ENCODE measurements at regions not wholly inside any gene's neighbourhood (a gene's known extent, or its start where the extent isn't known, plus 50 kb on each side); places are given as distances from the start of the nearest gene placed in this dataset.

DNA sequence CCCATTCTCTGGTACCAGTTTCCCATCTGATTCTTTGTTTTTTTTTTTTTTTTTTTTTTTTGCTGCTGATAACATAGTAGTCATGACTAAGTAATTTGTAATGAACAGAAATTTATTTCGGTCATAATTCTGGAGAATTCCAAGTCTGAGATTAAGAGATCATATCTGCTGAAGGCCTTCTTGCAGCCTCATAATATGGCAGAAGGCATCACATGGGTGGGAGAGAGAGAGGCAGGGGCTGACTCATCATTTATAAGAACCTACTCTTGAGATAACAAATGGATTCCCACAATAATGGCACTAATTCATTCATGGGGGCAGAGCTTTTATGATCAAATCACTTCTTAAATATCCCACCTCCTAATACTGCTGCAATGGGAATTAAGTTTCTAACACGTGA, 1034.3 kb downstream of the STIM2 start:
- H3K36me3 ChIP-seq (ENCODE audit: control insufficient read depth, insufficient read depth, low read length), result no peaks in the 10 kb centered on the region
- H3K27ac ChIP-seq (ENCODE audit: low read length), result no peak overlapping the region
- BruUV-seq (replicated peaks), result no TSS peak
- H3K27me3 ChIP-seq (ENCODE audit: control insufficient read depth, insufficient read depth, low read length), result no peaks in the 10 kb centered on the region
- no peak overlapping the region for H3K4me3 ChIP-seq (ENCODE audit: low read depth in 2 of 2, low read length in 2 of 2)
- intact Hi-C loops (cut with micrococcal nuclease; ENCODE audit: unreplicated experiment) (no loop called here), in situ Hi-C loops (cut with HindIII; ENCODE audit: low pct_unique_long_range_greater_than_20kb, low sequenced_read_pairs) (no loop called here)
- DNase-seq (ENCODE audit: low read depth, low spot score) (no peak), ATAC-seq (no peak)
- H3K4me1 ChIP-seq (ENCODE audit: control insufficient read depth, insufficient read depth, low read length), result no peaks in the 10 kb centered on the region
- no peaks in the 10 kb centered on the region for H3K9me3 ChIP-seq (ENCODE audit: control insufficient read depth, insufficient read depth, low read depth, low read length)
- TF ChIP-seq, protein P1, sequence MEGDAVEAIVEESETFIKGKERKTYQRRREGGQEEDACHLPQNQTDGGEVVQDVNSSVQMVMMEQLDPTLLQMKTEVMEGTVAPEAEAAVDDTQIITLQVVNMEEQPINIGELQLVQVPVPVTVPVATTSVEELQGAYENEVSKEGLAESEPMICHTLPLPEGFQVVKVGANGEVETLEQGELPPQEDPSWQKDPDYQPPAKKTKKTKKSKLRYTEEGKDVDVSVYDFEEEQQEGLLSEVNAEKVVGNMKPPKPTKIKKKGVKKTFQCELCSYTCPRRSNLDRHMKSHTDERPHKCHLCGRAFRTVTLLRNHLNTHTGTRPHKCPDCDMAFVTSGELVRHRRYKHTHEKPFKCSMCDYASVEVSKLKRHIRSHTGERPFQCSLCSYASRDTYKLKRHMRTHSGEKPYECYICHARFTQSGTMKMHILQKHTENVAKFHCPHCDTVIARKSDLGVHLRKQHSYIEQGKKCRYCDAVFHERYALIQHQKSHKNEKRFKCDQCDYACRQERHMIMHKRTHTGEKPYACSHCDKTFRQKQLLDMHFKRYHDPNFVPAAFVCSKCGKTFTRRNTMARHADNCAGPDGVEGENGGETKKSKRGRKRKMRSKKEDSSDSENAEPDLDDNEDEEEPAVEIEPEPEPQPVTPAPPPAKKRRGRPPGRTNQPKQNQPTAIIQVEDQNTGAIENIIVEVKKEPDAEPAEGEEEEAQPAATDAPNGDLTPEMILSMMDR (IDR thresholded peaks at IDR 0.05), result no peak
- no peak for TF ChIP-seq SIN3A (IDR thresholded peaks at IDR 0.05; ENCODE audit: borderline replicate concordance, insufficient read depth, low read depth, low read length)
- no peak for TF ChIP-seq REST (IDR thresholded peaks at IDR 0.05; ENCODE audit: insufficient read depth in 1 of 2, low read depth in 2 of 2, low read length in 1 of 2)
- TF ChIP-seq POLR2AphosphoS5 (IDR thresholded peaks at IDR 0.05; ENCODE audit: low read depth, low read length), result no peak
- TF ChIP-seq TCF7L2 (IDR thresholded peaks at IDR 0.05; ENCODE audit: low read depth, low read length), result no peak
- ChIA-PET POLR2A (no interaction called here), CTCF (no interaction called here)

GRCh38 chr4:27908356-27908755, 1047.7 kb downstream of the STIM2 start:
- ChIA-PET POLR2A (no interaction called here), CTCF (no interaction called here)
- no peaks in the 10 kb centered on the region for H3K27me3 ChIP-seq (ENCODE audit: control insufficient read depth, insufficient read depth, low read length)
- ATAC-seq (no peak), DNase-seq (ENCODE audit: low read depth, low spot score) (no peak)
- no peak overlapping the region for H3K4me3 ChIP-seq (ENCODE audit: low read depth in 2 of 2, low read length in 2 of 2)
- no peaks in the 10 kb centered on the region for H3K9me3 ChIP-seq (ENCODE audit: control insufficient read depth, insufficient read depth, low read depth, low read length)
- TF ChIP-seq POLR2AphosphoS5 (IDR thresholded peaks at IDR 0.05; ENCODE audit: low read depth, low read length) (no peak), TCF7L2 (IDR thresholded peaks at IDR 0.05; ENCODE audit: low read depth, low read length) (no peak), REST (IDR thresholded peaks at IDR 0.05; ENCODE audit: insufficient read depth in 1 of 2, low read depth in 2 of 2, low read length in 1 of 2) (no peak), SIN3A (IDR thresholded peaks at IDR 0.05; ENCODE audit: borderline replicate concordance, insufficient read depth, low read depth, low read length) (no peak)
- TF ChIP-seq, protein P1 (IDR thresholded peaks at IDR 0.05), result no peak
- intact Hi-C loops (cut with micrococcal nuclease; ENCODE audit: unreplicated experiment) (no loop called here), in situ Hi-C loops (cut with HindIII; ENCODE audit: low pct_unique_long_range_greater_than_20kb, low sequenced_read_pairs) (no loop called here)
- no peaks in the 10 kb centered on the region for H3K36me3 ChIP-seq (ENCODE audit: control insufficient read depth, insufficient read depth, low read length)
- H3K4me1 ChIP-seq (ENCODE audit: control insufficient read depth, insufficient read depth, low read length), result no peaks in the 10 kb centered on the region
- BruUV-seq (replicated peaks), result no TSS peak
- no peak overlapping the region for H3K27ac ChIP-seq (ENCODE audit: low read length)

Data from Panc1 (cell line).